GM21367 (cell line): ENCODE measurements at regions not wholly inside any gene's neighbourhood (a gene's known extent, or its start where the extent isn't known, plus 50 kb on each side); places are given as distances from the start of the nearest gene placed in this dataset.
"Not testable (repeated sequence)": the region's sequence is repeated elsewhere in the genome, so short reads cannot be mapped to it uniquely, and the experiment has no call there.

Source experiments
- ATAC-seq: cut with Tn5 transposase; IDR thresholded peaks from one replicate; pipeline ENCODE4 v1.9.1; 2021; ENCODE audit not compliant: unreplicated experiment

GRCh38 chr7:145147865-145148264, 312.0 kb upstream of the TPK1 start:
- no peak for ATAC-seq

GRCh38 chr7:145143685-145144084, 307.8 kb upstream of the TPK1 start:
- ATAC-seq: no peak

GRCh38 chr7:145134377-145134776, 298.5 kb upstream of the TPK1 start:
- no peak for ATAC-seq

GRCh38 chr7:145123502-145123901, 287.6 kb upstream of the TPK1 start:
- ATAC-seq: no peak

GRCh38 chr7:145106001-145106400, 270.1 kb upstream of the TPK1 start:
- no peak for ATAC-seq

- ATAC-seq: no peak
Measured at GRCh38 chr7:145105561-145105960, 269.7 kb upstream of the TPK1 start.

- no peak for ATAC-seq
Measured at GRCh38 chr7:145104400-145104799, 268.5 kb upstream of the TPK1 start.

- not testable (repeated sequence) for ATAC-seq
Measured at GRCh38 chr7:145102199-145102598, 266.3 kb upstream of the TPK1 start.

- no peak for ATAC-seq
Measured at GRCh38 chr7:145092766-145093165, 256.9 kb upstream of the TPK1 start.

- no peak for ATAC-seq
Measured at GRCh38 chr7:145088111-145088745, 252.4 kb upstream of the TPK1 start.

- no peak for ATAC-seq
Measured at GRCh38 chr7:145082366-145083161, 246.7 kb upstream of the TPK1 start.

GRCh38 chr7:145065473-145065872, 229.6 kb upstream of the TPK1 start:
- ATAC-seq: no peak

GRCh38 chr7:145064114-145064513, 228.3 kb upstream of the TPK1 start:
- no peak for ATAC-seq

- no peak for ATAC-seq
Measured at GRCh38 chr7:145053781-145054180, 217.9 kb upstream of the TPK1 start.

GRCh38 chr7:145050415-145050814, 214.6 kb upstream of the TPK1 start:
- ATAC-seq: no peak

GRCh38 chr7:145036604-145037405, 201.0 kb upstream of the TPK1 start:
- ATAC-seq: peak; percentile 83

- no peak for ATAC-seq
Measured at GRCh38 chr7:145031162-145031561, 195.3 kb upstream of the TPK1 start.

GRCh38 chr7:145030754-145031153, 194.9 kb upstream of the TPK1 start:
- ATAC-seq: no peak

- ATAC-seq: no peak
Measured at GRCh38 chr7:145020454-145020853, 184.6 kb upstream of the TPK1 start.

- no peak for ATAC-seq
Measured at GRCh38 chr7:145016068-145016467, 180.2 kb upstream of the TPK1 start.

GRCh38 chr7:145009876-145010275, 174.0 kb upstream of the TPK1 start:
- no peak for ATAC-seq

- ATAC-seq: no peak
Measured at GRCh38 chr7:145005601-145006000, 169.7 kb upstream of the TPK1 start.
